NCI-H1092 (cell line): ENCODE measurements at regions not wholly inside any gene's neighbourhood (a gene's known extent, or its start where the extent isn't known, plus 50 kb on each side); places are given as distances from the start of the nearest gene placed in this dataset.
"Not testable (repeated sequence)": the region's sequence is repeated elsewhere in the genome, so short reads cannot be mapped to it uniquely, and the experiment has no call there.

ENCODE experiments used
- DNase-seq: peaks from one replicate; lab custom pipeline; 2025; lab: John Stamatoyannopoulos, UW

DNA sequence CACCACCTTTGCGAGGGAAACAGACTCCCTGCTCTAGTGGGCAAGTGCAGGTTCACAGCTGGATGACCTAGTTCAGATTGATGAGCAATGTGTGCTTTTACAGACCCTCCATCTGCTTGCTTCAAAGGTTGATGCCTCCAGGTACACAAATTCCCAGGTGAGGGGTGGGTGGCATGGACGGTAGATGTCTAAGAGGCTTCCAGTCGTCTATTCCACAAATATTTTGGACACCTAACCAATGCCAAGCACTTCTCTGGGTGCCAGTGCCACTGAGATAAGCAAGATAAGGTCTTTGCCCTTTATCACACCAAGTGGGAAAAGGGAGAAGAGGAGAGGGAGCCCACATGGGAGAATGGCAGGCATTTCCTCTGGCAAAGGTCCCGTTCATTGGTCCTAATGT lies 316.6 kb upstream of the CDH5 start:
- DNase-seq, result no peak

DNA sequence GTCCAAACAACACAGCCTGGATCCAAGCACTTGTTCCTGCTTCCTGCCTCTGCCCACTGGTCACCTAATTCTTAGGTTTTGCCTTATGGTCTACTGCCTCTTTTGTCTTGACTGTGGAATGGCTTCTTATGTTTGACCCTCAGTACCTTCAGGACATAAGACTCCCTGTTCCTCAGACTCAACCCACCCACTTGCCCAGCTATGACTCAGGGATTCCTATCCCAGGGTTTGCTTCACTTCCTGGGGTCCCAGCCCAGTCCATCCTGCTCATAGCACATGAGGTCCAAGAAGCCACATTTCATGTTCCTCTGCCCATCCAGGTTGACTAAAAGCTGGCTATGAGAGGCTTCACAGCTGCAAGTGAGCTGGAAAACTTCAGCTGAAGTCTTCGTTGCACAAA lies 320.9 kb upstream of the CDH5 start:
- DNase-seq, result no peak

DNA sequence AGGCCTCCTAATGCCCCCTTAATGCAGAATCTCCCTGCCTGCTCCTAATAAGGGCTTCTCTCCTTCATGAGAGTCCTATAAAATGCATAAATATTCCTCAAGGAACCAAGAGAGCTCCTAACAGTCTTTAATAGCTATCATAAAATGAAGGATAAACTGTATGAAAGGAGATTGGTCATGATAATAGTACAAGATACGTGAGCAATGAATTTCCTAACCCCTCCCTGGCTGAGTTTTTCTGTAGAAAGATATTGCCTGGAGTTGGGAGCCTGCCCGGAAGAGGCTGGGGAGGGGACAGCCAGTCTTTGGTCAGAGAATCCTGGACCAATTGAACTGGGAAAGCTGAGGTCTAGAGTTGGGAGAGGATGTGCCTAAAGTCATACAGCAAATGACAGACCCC lies 321.9 kb upstream of the CDH5 start:
- no peak for DNase-seq

DNA sequence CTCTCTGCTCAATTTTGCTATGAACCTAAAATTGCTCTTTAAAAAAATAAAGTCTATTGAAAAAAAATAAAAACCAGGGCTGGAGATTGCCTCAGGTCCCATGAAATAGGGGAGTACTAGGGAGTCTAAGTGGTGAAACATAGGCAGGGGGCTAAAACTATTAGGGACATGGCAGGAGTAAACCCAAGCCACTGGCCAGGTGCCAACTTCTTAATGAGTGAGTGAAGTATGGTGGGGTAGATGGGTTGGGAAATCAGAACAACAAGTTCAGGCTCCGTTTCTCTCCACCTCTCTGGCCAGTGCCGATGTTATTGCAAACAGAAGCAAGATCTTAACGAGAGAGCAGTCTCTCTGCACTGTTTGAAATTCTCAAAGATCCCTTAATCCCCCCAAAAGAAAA lies 322.4 kb upstream of the CDH5 start:
- no peak for DNase-seq

DNA sequence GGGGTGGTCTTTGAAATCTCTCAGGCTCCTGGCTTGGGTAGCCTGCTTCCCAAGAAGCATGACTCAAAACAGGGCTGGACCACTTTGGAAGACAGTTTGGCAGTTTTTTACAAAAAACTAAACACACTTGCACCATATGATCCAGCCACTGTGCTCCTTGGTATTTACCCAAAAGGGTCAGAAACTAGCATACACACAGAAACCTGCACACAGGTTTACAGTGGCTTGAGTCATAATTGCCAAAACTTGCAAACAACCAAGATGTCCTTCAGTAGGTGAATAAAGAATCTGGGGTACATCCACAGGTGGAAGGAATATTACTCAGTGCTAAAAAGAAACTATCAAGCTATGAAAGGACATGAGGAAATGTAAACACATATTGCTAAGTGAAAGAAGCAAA lies 323.2 kb upstream of the CDH5 start:
- DNase-seq, result no peak

DNA sequence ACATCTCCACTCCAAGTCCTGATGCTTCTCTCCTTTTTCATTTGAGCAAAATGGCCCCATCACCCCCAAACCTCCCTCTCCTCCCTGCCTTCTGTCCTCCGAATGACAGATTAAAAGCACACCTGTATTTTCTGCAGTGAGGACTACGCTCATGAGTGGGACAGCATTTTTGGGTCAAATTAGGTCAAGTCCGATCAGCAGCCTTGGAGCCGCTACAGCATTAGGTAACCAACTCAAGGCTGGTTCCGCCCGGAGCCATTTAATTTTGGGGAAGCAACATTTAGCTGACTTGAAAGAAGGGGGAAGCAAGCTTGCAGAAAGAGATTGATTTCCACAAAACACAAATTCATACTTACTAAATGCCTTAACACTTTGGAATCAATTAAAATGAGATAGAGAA lies 324.1 kb upstream of the CDH5 start:
- DNase-seq, result no peak

DNA sequence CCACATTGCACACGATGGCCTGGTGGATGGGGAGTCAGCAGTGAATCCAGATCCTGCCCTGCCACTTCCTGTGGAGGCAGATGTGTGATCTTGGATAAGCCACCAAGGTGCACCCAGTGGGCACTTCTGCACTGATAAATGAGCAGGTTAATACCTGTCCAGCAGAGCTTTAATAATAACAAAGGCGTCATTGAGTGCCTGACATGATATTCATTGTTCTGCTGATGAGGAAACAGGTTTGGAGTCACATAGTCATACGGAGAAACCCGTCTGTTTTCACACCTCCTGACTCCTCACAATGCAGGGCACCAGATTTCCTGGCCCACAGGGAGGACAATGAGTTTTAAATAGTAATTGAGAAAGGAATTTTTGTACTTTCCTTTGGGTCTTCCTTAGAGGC lies 324.6 kb upstream of the CDH5 start:
- no peak for DNase-seq

DNA sequence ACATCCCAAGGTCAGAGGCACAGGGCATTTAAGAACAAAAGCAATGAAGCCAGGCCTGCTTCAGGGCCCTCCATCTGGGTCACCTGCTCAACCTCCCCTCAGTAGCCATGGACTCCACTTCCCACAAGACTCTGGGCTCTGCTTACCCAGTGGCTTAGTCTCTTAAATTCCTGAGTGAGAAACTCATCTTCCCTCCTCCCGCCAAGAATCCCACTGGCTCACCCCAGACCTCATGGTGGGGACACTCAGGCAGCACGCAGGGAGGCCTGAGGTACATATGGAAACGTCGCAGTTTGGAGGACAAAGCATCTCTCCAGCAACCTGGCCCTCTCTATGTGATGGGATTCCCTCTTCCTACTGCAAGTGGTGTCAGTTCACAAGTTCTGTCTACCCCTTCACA lies 326.7 kb upstream of the CDH5 start:
- no peak for DNase-seq

DNA sequence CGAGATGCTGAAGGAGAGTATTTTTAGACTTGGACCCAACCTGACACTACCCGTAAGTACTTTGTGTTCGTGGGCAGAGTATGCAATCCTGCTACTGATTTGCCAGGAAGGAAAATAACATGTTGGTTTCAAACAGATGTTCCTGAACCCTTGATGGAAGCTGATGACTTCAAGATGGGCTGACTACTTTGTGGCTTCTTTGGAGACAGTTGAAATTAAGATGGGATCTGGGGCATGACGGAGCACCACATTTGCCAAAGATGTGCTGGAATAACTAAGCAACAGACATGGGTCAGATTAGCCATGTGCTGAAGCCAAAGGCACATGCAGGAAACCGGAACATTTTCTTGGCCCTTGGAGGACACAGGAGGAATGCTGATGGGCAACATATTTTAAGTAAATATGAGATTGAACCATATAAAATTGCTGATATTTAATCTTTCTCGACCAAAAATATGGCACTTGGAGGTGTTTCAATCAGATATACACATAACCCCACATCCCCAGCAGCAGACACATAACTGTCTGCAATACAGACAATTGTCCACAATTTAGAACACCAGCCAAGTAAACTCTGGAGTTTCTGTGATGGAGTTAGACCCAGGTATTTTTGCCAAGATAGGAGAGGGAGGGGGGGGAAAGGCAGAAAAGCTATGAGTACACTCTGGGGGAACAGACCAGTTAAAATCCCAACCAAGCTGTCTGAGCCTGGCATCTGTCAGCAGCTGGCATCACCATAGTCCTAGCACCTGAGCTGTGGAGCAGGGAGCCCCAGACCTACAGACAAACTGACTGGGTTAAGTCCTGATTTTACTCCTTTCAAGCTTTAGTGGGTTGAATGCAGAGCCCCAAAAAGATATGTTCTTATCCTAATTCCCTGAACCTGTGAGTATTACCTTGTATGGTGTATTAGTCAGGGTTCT lies 329.4 kb upstream of the CDH5 start:
- no peak for DNase-seq

DNA sequence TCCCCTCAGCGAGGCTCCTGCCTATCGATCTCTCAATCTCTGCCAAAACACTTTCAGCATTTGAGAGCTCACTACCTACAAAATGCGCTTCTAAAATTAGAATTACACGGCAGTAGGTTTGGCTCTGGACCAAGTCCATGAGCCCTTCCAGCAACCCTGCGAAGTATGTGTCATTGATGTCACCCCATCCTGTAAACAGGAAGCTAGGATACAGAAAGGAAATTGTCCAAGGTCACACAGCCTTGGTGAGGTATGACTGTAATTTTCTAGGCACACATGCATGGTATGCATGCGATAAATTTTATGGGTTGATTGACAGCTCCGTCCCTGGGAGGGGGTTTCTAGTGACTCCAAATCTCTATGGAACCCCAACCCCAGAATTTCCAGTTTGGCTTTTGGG lies 330.3 kb upstream of the CDH5 start:
- no peak for DNase-seq

DNA sequence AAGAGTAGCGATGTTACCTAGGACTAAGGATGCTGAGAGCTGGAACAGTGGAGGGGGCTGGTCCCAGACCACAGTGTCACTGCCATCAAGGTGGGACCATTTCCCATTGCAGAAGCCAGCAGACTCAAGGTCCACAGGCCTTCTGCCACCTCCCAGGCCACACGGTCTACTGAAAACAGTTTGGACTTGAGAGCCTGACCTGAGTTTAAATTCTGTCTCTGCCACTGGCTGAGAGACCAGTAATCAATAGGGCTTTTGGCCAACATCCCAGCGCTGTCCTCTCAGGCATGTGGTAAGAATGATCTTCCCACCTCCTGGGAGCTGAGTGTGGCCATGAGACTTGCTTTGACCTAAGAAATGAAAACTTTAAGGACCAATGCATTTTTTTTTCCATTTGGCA lies 331.4 kb upstream of the CDH5 start:
- DNase-seq, result no peak

DNA sequence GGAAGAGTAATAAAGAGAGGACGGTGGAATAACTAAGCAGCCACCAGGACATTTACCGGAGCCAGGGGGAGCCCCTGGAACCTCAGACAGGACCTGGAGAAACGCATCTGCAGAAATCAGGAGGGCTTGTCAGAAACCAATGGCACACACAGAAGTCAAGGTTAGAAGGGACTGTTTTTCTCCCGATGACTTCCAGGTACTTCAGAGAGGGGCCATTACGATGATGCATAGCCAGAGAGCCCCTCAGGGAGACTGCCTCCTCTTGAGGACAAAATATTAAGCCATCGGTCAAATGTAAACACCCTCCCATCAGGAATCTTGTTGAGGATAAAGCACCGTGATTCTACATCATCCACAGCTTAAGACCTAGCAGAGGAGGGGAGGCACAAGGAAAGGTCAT lies 333.6 kb upstream of the CDH5 start:
- no peak for DNase-seq

DNA sequence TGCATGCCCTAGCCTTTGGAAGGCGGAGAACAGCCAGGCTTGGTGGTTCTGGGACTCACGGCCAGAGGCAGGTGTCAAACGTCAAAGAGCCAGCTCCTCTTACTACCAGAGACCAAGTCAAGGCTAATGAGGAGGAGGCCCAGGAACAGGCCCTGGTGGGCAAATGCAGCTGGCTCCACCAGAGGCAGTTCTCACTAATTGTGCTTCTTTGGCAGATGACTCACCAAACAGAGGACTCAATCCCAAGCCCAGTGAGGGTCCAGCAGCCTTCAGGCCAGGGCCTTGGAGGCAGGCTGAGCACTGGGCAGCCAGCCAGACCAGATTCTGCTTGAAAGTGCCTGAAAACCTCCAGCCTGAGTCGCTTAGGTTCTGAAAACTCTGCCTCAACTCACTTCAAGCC lies 336.5 kb upstream of the CDH5 start:
- no peak for DNase-seq

DNA sequence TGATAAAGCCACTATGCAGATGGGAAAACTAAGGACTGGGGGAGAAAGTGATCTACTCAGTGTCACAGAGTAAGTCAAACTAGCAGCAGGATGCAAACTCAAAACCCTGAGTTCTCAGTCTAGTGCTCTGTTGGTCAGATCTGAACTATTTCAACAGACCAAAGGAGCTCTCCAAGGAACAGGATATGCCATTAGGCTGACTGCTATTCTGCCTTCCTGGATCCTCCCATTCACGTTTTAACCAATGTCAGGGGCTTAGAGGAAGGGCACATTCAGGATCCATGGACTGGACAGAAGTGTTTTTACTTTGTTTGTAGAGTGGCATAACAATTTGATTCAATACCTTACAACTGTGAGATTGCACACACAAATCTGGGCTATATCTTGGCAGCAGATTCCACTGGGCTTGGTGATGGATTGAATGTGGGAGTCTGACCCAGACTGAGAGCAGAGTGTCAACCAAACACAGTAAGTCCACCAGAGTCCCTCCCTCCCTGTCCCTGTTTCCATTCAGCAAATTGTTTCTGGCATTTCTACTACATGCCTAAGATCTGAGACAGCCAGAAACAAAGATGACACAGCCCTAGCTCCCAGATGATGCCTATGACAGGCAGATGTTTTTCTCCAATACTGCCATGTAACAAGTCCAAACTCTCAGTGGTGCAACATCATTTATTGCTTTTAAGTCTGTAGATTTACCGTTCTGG lies 337.8 kb upstream of the CDH5 start:
- no peak for DNase-seq

DNA sequence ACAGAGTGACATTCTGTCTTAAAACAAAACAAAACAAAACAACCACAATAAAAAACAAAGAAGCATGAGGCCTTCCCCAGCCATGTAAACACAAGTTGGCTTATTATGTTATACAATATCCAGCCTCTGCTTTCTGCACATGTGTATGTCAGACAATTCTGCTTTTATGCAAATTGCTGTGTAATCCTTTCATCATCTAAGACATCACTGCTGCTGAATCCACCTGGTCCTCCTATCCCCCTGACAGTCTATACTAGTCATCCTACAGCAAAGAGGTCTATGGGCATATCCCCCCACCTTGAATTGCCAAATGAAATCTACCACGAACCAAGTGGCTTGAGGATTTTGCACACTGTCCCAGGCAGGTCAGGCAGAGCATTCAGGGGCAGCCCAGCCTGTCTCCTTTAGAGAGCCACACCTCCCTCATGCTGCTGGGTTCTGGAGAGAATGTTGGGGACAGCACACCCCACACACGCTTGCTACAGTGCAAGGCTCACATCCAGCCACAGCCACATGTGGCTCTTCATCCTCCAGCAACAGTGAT lies 339.6 kb upstream of the CDH5 start:
- no peak for DNase-seq

DNA sequence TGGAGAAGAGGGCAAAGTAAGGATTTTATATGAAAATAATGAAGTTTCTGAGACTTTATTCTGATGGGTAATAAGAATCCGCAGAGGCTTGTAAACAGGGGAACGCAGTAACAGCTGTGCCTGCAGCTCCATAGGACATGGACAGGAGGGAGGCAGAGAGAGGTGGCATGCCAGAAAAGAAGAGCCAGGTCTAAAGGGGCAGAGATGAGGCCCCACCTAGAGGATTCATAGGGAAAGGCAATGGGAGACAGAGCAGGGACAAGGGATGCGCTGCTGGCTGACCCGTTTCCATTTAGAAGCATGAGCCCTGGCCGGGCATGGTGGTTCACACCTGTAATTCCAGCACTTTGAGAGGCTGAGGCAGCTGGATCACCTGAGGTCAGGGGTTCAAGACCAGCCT lies 340.3 kb upstream of the CDH5 start:
- DNase-seq, result peak; percentile 37

DNA sequence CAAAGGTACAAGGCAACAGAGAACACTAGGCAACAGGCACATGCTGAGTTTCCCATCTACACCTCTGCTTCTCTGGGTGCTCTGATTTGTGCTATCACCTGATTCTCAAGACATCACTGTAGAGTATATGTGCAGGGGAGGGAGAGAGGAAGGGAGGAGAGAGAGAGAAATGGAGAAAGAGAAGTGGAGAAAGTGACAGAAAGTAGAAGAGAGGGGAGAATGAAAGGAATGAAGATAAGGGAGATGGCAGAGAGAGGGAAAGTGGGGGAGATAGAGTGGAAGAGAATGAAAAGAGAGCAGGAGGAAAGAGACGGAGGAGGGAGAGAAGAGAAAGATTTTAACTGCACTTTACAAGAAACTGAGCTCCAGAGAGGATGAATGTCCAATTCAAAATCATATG lies 340.7 kb upstream of the CDH5 start:
- DNase-seq, result no peak

DNA sequence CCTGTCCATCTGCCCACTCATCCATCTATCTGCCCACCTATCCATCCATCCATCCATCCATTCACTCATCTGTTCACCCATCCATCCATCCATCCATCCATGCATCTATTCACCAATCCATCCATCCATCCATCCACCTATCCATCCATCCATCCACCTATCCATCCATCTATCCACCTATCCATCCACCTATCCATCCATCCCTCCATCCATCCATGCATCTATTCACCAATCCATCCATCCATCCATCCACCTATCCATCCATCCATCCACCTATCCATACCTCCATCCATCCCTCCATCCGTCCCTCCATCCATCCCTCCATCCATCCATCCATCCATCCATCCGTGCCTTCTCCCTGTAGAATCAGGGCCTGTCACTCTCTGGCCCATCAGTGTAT lies 341.9 kb upstream of the CDH5 start:
- DNase-seq, result not testable (repeated sequence)

DNA sequence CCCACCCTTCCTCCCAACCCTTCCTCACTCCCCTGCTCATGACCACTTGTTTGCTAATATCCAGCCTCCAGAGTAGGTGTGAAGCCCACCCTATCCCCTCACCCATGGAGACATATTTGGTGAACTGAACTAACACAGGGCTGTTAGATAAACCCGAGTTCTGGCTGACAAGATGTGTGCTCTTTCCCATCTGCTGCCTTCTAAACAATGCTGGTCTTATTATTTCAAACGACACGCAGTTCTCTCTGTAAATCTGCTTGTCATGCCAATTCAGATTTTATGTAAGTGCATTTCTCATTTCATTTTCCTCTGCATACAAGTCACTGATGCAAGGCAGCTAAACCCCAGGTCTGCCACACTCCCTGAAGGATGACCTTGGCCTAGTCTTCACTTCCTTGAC lies 343.0 kb upstream of the CDH5 start:
- no peak for DNase-seq

DNA sequence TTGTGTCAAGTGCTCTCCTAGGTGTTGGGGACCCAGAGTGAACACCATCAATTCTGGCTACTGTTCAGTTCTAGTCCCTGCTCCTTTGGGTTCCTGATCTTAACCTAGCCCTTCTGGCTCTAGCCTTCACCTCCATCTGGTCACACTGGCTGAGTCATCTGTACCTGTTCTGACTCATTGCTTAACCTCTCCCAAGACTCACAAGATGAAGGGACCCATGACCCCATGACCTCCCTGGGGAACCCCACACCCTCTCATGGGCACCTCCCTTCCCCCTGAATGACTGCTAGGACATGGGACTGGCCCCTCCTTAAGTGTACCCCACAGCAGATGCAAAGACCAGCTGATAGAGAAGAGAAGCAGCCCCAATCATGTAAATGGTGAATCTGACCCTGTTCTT lies 345.8 kb upstream of the CDH5 start:
- no peak for DNase-seq

DNA sequence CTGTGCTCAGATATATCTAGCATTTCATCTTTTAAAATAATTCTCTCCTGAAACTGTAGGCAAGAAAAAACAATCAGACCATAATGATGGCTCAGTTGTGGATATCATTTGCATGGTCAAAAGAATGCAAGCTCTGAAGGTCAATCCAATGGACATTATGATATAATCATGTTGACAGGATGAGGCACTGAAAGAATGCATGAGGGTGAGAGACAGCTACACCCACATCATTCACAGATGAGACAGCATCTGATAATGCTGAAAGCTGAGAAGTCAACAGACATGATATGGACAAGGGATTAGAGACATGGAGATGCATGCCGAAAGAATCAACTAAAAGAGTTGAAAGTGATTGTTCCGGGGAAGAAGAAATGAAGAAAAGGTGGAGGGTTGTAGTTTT lies 346.4 kb upstream of the CDH5 start:
- DNase-seq, result no peak

DNA sequence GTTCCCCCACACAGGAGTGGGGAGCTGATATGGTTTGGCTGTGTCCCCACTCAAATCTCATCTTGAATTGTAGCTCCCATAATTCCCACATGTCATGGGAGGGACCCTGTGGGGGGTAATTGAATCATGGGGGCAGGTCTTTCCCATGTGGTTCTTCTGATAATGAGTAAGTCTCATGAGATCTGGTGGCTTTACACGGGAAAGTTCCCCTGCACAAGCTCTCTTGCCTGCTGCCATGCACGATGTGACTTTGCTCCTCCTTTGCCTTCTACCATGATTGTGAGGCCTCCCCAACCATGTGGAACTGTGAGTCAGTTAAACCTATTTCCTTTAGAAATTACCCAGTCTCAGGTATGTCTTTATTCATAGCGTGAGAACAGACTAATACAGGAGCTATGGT lies 347.0 kb upstream of the CDH5 start:
- DNase-seq, result not testable (repeated sequence)

DNA sequence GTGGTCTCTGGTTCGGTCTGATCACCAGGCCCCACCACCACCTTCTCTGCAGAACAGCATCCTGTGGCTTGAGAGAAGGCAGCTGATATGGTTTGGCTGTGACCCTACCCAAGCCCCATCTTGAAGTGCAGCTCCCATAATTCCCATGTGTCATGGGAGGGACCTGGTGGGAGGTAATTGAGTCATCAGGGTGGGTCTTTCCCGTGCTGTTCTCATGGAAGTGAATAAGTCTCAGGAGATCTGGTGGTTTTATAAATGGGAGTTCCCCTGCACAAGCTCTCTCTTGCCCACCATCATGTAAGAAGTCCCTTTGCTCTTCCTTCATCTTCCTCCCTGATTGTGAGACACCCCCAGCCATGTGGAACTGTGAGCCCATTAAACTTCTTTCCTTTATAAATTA lies 352.3 kb upstream of the CDH5 start:
- DNase-seq, result no peak
